PC-9 (cell line): ENCODE measurements at regions not wholly inside any gene's neighbourhood (a gene's known extent, or its start where the extent isn't known, plus 50 kb on each side); places are given as distances from the start of the nearest gene placed in this dataset.

Experiments used
- BruUV-seq: library from RNA; stranded (reverse); fragments of 400-500 nt; replicated peaks from 2 replicates; lab custom pipeline; 2021; lab: Mats Ljungman, UMichigan
- CTCF ChIA-PET: fragments of 300-600 bp; sonication (Branson Sonifier 250); formaldehyde crosslinking; loops from one replicate; lab custom pipeline; 2022; ENCODE audit warnings: antibody characterized with exemption; lab: Charles Lee
- POLR2A ChIA-PET: fragments of 300-600 bp; sonication (Branson Sonifier 250); formaldehyde crosslinking; loops from one replicate; lab custom pipeline; 2022; ENCODE audit warnings: antibody characterized with exemption; ENCODE audit not compliant: unreplicated experiment; lab: Charles Lee
- DNase-seq, 2 experiments: peaks; one replicate each; pipeline versions ENCODE4 v3.0.0 to v3.0.0-alpha.2; 2015 to 2022; ENCODE audit warnings: mixed read lengths in 1 of 2
- H2AFZ ChIP-seq: fragments of 200-600 bp; sonication (generic); 2 replicates; pipeline ENCODE4 v1.8.1; 2017; ENCODE audit warnings: antibody characterized with exemption
- H3F3A ChIP-seq: fragments of 200-600 bp; sonication (generic); 2 replicates; pipeline ENCODE4 v1.8.1; 2017; ENCODE audit warnings: antibody characterized with exemption, mild to moderate bottlenecking, low read depth; ENCODE audit not compliant: insufficient read depth
- H3K27ac ChIP-seq: fragments of 200-600 bp; sonication (generic); 2 replicates; pipeline ENCODE4 v1.6.1; 2016; ENCODE audit warnings: mixed run types
- H3K27me3 ChIP-seq: fragments of 200-600 bp; sonication (generic); 2 replicates; pipeline ENCODE4 v1.6.1; 2016; ENCODE audit warnings: low read depth, mixed run types; ENCODE audit not compliant: insufficient read depth
- H3K36me3 ChIP-seq: fragments of 200-600 bp; sonication (generic); 2 replicates; pipeline ENCODE4 v1.6.1; 2016; ENCODE audit warnings: low read depth, mixed run types
- H3K4me1 ChIP-seq: fragments of 200-600 bp; sonication (generic); replicated peaks from 2 replicates; pipeline ENCODE4 v1.6.1; 2016; ENCODE audit warnings: mixed run types; ENCODE audit not compliant: insufficient read depth
- H3K4me2 ChIP-seq: fragments of 200-600 bp; sonication (generic); 2 replicates; pipeline ENCODE4 v1.6.1; 2017; ENCODE audit warnings: mixed run types
- H3K4me3 ChIP-seq: fragments of 200-600 bp; sonication (generic); 2 replicates; pipeline ENCODE4 v1.6.1; 2016; ENCODE audit warnings: mixed run types
- H3K79me2 ChIP-seq: fragments of 200-600 bp; sonication (generic); 2 replicates; pipeline ENCODE4 v1.6.1; 2017; ENCODE audit warnings: low read depth, mixed run types
- H3K9me2 ChIP-seq: fragments of 200-600 bp; sonication (generic); 2 replicates; pipeline ENCODE4 v1.8.1; 2017; ENCODE audit warnings: mild to moderate bottlenecking; ENCODE audit not compliant: insufficient read depth
- H3K9me3 ChIP-seq: fragments of 200-600 bp; sonication (generic); 2 replicates; pipeline ENCODE4 v1.8.1; 2016; ENCODE audit warnings: low read depth; ENCODE audit not compliant: insufficient read depth
- H4K20me1 ChIP-seq: fragments of 200-600 bp; sonication (generic); 2 replicates; pipeline ENCODE4 v1.8.1; 2017; ENCODE audit not compliant: insufficient read depth
- EZH2 ChIP-seq: fragments of 200-600 bp; sonication (generic); IDR thresholded peaks from 2 replicates; pipeline ENCODE4 v1.8.0; 2017; ENCODE audit warnings: antibody characterized with exemption, low read depth
- intact Hi-C: fragments of 100-400 bp; cut with micrococcal nuclease; formaldehyde crosslinking; loops from one replicate; pipeline ENCODE4 v1.10.0; 2022; ENCODE audit not compliant: unreplicated experiment
- TF ChIP-seq, protein P1 (sequence below): fragments of 200-600 bp; sonication (generic); conservative IDR thresholded peaks from 2 replicates; pipeline ENCODE4 v1.6.1; 2017; ENCODE audit warnings: mixed run types, antibody characterized with exemption, mild to moderate bottlenecking, moderate library complexity

DNA sequence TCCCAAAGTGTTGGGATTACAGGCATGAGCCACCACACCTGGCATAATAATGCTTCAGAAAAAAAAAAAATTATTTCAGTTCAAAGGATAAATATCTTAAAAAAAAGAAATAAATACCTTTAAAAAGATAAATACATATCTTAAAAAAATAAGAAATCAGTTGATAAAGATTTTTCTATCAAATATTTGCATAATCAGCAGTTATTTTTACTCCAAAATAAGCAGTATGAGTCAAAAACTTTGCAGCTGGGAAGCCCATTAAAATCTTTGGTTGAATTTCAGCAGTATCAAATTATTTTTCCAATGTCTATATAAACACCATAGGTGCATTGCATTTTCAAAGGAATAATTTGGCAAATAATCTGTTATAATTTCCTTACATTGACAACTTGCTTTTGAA is 202.5 kb downstream of the KBTBD8 start:
- CTCF ChIA-PET = no interaction called here
- Histone ChIP-seq H3F3A (no peaks in the 10 kb centered on the region), H3K36me3 (no peaks in the 10 kb centered on the region), H3K27ac (no peak overlapping the region), H3K9me2 (no peaks in the 10 kb centered on the region), H3K9me3 (no peaks in the 10 kb centered on the region), H3K27me3 (peaks cover 4% of the 10 kb centered on the region; the same call in 1 of the 2 replicates), H3K79me2 (no peaks in the 10 kb centered on the region), H2AFZ (no peak overlapping the region), H4K20me1 (no peaks in the 10 kb centered on the region), H3K4me2 (no peak overlapping the region), H3K4me1 (no peaks in the 10 kb centered on the region), H3K4me3 (no peak overlapping the region)
- POLR2A ChIA-PET = no interaction called here
- intact Hi-C loops = no loop called here
- no TSS peak for BruUV-seq
- no peak for DNase-seq
- TF ChIP-seq EZH2 = no peak
- TF ChIP-seq, protein P1, sequence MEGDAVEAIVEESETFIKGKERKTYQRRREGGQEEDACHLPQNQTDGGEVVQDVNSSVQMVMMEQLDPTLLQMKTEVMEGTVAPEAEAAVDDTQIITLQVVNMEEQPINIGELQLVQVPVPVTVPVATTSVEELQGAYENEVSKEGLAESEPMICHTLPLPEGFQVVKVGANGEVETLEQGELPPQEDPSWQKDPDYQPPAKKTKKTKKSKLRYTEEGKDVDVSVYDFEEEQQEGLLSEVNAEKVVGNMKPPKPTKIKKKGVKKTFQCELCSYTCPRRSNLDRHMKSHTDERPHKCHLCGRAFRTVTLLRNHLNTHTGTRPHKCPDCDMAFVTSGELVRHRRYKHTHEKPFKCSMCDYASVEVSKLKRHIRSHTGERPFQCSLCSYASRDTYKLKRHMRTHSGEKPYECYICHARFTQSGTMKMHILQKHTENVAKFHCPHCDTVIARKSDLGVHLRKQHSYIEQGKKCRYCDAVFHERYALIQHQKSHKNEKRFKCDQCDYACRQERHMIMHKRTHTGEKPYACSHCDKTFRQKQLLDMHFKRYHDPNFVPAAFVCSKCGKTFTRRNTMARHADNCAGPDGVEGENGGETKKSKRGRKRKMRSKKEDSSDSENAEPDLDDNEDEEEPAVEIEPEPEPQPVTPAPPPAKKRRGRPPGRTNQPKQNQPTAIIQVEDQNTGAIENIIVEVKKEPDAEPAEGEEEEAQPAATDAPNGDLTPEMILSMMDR = no peak

DNA sequence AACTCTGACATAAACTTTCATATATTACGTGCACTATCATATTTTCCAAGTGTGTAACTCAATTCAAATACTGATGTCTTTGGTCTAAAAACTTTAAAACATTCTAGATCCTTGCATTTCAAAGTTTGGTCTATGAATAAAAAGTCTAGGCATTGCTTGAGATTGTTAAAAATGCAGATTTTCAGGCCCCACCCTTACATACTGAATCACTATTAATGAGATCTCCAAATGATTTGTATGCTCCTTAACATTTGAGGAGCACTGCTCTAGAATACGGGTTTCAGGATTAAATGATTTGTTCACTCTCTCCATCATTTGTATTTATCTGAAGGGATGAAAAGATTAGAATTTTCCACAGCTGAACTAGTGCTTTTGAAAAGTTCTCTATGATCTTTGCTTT is 202.9 kb downstream of the KBTBD8 start:
- Histone ChIP-seq H3K27ac (no peak overlapping the region), H3K79me2 (no peaks in the 10 kb centered on the region), H3F3A (no peaks in the 10 kb centered on the region), H3K4me1 (no peaks in the 10 kb centered on the region), H2AFZ (no peak overlapping the region), H3K4me3 (no peak overlapping the region), H3K27me3 (peaks cover 4% of the 10 kb centered on the region; the same call in 1 of the 2 replicates), H4K20me1 (no peaks in the 10 kb centered on the region), H3K9me3 (no peaks in the 10 kb centered on the region), H3K36me3 (no peaks in the 10 kb centered on the region), H3K4me2 (no peak overlapping the region), H3K9me2 (no peaks in the 10 kb centered on the region)
- TF ChIP-seq, protein P1 = no peak
- TF ChIP-seq EZH2 = no peak
- ChIA-PET CTCF (no interaction called here), POLR2A (no interaction called here)
- no peak for DNase-seq
- intact Hi-C loops = no loop called here
- BruUV-seq = no TSS peak

DNA sequence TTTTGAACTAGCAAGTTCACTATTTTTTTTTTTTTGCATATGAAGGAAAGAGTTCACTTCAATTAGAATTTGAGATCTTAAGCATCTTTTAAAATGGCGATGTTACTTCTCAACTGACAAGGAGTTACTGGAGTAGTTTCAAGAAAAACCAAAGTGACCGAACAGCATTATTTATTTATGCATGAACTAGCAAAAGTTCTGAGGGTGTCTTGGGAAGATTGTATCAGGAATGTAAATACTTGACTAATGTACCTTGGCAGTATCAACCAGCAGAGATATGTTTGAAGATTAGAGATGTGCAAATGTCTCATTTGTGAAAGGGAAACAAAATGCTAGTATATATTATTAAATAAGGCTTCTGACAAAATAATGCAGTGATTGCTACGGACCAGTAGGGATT is 203.9 kb downstream of the KBTBD8 start:
- no peaks in the 10 kb centered on the region for H3K9me3 ChIP-seq
- no peak overlapping the region for H3K4me3 ChIP-seq
- H3K4me2 ChIP-seq = no peak overlapping the region
- POLR2A ChIA-PET = no interaction called here
- H3K9me2 ChIP-seq = no peaks in the 10 kb centered on the region
- H3F3A ChIP-seq = no peaks in the 10 kb centered on the region
- no peaks in the 10 kb centered on the region for H3K27me3 ChIP-seq
- no peaks in the 10 kb centered on the region for H3K36me3 ChIP-seq
- TF ChIP-seq, protein P1 = no peak
- no peak for TF ChIP-seq EZH2
- H2AFZ ChIP-seq = no peak overlapping the region
- CTCF ChIA-PET = no interaction called here
- DNase-seq = no peak
- H3K79me2 ChIP-seq = no peaks in the 10 kb centered on the region
- no TSS peak for BruUV-seq
- no peaks in the 10 kb centered on the region for H4K20me1 ChIP-seq
- H3K4me1 ChIP-seq = no peaks in the 10 kb centered on the region
- intact Hi-C loops = no loop called here
- H3K27ac ChIP-seq = no peak overlapping the region
